ENCODE measurements at regions not wholly inside any gene's neighbourhood (a gene's known extent, or its start where the extent isn't known, plus 50 kb on each side); places are given as distances from the start of the nearest gene placed in this dataset.

DNA sequence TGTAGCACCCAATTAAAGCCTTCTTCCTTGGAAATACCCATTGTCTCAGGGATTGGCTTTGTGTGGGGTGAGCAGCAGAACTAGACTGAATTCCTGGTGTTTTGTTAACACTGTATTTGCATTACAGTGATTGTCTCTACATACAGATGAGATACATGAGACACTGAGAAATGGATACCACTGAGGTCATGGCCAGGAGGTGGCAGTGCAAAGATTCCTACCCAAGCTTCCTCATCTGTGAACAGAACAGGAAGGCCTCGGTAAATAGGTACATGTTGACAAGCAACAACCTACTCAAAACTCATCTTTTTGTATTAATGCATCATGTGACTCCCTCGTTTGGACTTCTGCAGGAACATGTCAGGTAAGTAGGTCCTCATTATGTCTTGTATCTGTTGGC is 445.8 kb upstream of the RGPD4 start:
- TF ChIP-seq GATA3 (IDR thresholded peaks at IDR 0.05; ENCODE audit: low read depth, low read length) = no peak
- no peak for TF ChIP-seq GATA2 (IDR thresholded peaks at IDR 0.05; ENCODE audit: low read depth, low read length)

DNA sequence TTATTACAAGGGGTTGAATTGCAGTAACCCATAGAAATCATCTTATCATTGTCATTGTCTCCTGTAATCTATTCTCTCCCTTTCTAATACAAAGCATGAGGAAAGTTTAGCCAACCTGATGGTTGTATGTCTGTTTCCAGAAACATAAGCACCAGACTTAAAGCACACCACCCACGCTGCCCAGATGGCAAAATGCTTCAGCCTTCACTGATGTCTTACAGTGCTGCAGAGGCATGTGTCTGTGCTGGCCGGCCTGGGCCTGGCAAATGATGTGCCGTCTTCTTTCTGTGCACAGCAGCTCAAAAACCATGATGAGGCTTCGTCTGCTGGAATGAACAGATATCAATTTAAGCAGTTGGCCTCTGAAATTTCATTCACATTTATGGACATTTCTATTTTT is 443.0 kb upstream of the RGPD4 start:
- TF ChIP-seq GATA3 (IDR thresholded peaks at IDR 0.05; ENCODE audit: low read depth, low read length) (no peak), GATA2 (IDR thresholded peaks at IDR 0.05; ENCODE audit: low read depth, low read length) (no peak)

DNA sequence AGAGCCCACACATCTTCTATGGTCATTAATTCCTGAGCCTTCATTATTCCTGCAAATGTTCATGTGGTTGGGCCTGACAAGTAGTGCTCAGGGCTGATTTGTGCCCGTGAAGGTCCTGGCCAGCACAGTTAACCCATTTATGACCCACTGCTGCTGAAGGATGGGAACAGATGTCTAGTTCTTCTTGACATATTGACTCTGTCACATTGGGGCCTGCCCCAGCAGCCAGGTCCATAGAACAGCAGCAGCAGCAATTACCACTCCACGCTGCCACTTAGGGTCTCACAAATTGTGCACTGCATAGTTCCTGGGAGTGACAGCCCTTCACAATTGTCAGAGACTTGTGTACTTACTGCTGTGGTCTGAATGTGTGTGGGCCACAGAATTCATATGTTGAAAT is 442.3 kb upstream of the RGPD4 start:
- TF ChIP-seq GATA3 (IDR thresholded peaks at IDR 0.05; ENCODE audit: low read depth, low read length) (no peak), GATA2 (IDR thresholded peaks at IDR 0.05; ENCODE audit: low read depth, low read length) (no peak)

GRCh38 chr2:107385921-107386320 is 440.8 kb upstream of the RGPD4 start:
- TF ChIP-seq GATA3 (IDR thresholded peaks at IDR 0.05; ENCODE audit: low read depth, low read length) (no peak), GATA2 (IDR thresholded peaks at IDR 0.05; ENCODE audit: low read depth, low read length) (no peak)

GRCh38 chr2:107392241-107392704 is 434.4 kb upstream of the RGPD4 start:
- no peak for TF ChIP-seq GATA2 (IDR thresholded peaks at IDR 0.05; ENCODE audit: low read depth, low read length)
- no peak for TF ChIP-seq GATA3 (IDR thresholded peaks at IDR 0.05; ENCODE audit: low read depth, low read length)

GRCh38 chr2:107393516-107393915 is 433.2 kb upstream of the RGPD4 start:
- TF ChIP-seq GATA3 (IDR thresholded peaks at IDR 0.05; ENCODE audit: low read depth, low read length) (no peak), GATA2 (IDR thresholded peaks at IDR 0.05; ENCODE audit: low read depth, low read length) (no peak)

DNA sequence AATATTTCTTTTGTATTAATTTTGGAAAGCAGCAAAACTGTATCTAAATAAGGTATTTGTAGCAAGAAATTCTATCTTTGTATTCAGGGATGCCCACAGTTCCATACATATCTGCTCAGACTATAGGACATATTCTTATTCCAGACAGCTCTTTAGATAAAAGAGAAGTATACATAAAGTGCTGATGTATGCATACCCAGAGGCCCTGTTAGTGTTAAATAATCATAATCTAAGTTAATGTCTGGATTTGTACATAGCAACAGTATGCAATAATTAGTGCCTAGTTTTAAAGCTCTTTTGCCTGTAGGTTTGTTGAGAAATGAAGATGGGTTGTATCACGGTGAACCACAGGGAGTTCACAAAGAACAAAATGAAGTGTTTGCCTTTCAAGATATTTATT is 428.0 kb upstream of the RGPD4 start:
- TF ChIP-seq GATA3 (IDR thresholded peaks at IDR 0.05; ENCODE audit: low read depth, low read length) (no peak), GATA2 (IDR thresholded peaks at IDR 0.05; ENCODE audit: low read depth, low read length) (no peak)

DNA sequence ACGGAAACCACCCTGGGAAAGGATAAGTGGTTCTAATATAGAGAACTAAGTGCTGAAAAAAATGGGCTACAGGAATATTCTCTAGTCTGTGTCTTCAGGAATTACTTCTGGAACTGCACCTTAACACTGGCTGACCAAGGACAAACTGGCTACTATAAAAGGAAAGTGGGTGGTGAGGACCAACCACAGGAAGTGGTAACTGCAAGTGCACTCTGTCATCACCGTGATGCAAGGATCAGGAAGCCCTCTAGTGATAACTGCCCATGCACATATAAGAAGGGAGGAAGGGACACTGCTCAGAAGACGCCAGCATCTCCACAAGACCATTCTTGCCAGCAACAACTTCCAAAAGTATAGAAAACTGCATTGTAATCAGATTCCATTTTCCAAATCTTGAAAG is 424.4 kb upstream of the RGPD4 start:
- TF ChIP-seq GATA2 (IDR thresholded peaks at IDR 0.05; ENCODE audit: low read depth, low read length) = no peak
- no peak for TF ChIP-seq GATA3 (IDR thresholded peaks at IDR 0.05; ENCODE audit: low read depth, low read length)

- TF ChIP-seq GATA2 (IDR thresholded peaks at IDR 0.05; ENCODE audit: low read depth, low read length) (no peak), GATA3 (IDR thresholded peaks at IDR 0.05; ENCODE audit: low read depth, low read length) (no peak)
These were observed 421.4 kb upstream of the RGPD4 start for GRCh38 chr2:107405261-107405660.

DNA sequence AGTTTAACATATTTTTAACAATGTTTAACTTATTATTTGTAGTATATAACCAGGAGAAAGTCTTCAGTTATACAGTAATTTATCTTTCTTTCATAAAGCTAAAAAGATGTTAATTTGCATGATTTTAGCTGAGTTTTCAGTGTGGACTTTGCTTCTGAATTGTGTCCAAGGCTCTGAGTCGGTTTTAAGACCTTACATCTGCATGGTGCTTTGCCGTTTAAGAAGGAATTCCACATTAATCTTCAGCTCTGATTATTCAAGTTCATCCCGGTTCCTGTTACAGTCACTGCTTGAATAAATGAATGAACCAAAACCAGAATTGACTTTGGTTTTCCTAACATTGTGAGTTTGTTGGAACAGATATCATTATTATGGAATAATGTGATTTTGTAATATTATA is 419.7 kb upstream of the RGPD4 start:
- TF ChIP-seq GATA3 (IDR thresholded peaks at IDR 0.05; ENCODE audit: low read depth, low read length) (no peak), GATA2 (IDR thresholded peaks at IDR 0.05; ENCODE audit: low read depth, low read length) (no peak)

DNA sequence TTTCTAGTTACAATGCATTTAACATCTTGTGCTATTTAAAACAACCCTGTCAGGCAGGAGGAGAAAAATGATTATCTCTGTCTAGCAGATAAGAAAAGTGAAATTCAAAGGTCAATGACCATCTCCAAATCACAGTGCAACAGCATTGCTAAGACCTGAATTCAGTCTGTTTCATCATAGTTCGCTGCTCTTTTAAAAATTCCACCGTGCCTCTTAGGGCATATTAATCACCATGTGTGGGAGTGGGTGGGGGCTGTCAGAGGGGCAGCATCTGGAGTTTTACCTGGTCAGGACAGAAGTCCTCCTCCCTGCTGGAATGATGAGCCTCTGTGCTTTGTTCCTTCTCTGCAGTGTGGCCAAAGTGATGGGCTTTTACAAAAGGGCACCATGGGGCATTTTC is 418.7 kb upstream of the RGPD4 start:
- no peak for TF ChIP-seq GATA3 (IDR thresholded peaks at IDR 0.05; ENCODE audit: low read depth, low read length)
- TF ChIP-seq GATA2 (IDR thresholded peaks at IDR 0.05; ENCODE audit: low read depth, low read length) = no peak

DNA sequence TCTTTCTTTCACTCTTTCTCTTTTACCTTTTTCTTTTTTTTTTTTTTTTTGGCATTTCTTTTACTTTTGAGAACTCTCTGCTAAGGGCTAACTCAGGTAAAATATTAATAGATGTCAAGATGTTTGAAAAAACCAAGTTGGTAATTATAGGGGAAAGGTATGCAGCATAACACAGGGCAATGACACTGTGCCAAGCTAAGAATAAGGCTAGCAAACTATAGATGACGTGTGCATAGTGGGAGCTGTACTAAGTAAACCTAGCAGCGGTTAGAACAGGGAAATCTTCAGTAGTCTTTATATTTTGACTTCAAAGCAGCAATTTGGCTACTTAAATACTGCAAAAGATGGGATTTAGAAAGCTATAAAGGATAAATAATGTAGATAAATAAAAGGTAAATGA is 415.4 kb upstream of the RGPD4 start:
- no peak for TF ChIP-seq GATA2 (IDR thresholded peaks at IDR 0.05; ENCODE audit: low read depth, low read length)
- no peak for TF ChIP-seq GATA3 (IDR thresholded peaks at IDR 0.05; ENCODE audit: low read depth, low read length)

DNA sequence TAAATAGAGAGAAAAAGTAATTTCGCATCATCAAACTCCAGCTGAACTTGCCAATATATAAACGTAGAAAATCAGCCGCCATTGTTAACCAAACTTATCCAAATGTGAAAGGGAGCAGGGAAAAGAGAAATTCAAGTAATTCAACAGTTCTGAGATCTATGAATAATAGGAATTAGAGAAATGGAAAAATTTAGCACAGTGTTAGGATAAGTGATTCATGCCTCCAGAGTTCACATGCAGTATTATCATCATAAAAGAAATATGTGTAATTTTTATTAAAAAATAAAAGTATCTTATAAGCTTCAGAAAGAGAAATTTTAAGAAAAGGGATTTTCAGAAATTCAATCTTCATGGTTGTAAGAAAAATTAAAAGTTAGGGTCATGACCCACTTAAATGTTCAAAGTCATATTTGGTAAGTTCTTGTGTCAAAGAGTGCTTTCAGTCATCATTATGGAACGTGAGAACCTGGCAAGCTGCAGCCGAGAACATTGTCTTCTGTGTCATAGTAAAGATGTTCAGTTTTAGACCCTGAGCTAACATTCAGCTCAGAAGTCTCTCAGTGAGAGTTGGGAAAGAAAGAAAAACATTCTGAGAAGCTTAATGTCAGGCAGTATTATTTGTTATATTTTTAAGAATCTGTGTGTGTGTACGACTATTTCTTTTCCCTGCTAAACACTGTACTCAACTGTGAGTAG is 414.3 kb upstream of the RGPD4 start:
- TF ChIP-seq GATA3 (IDR thresholded peaks at IDR 0.05; ENCODE audit: low read depth, low read length) (no peak), GATA2 (IDR thresholded peaks at IDR 0.05; ENCODE audit: low read depth, low read length) (no peak)

GRCh38 chr2:107412981-107413380 is 413.7 kb upstream of the RGPD4 start:
- TF ChIP-seq GATA2 (IDR thresholded peaks at IDR 0.05; ENCODE audit: low read depth, low read length) (no peak), GATA3 (IDR thresholded peaks at IDR 0.05; ENCODE audit: low read depth, low read length) (no peak)

- TF ChIP-seq GATA2 (IDR thresholded peaks at IDR 0.05; ENCODE audit: low read depth, low read length) (no peak), GATA3 (IDR thresholded peaks at IDR 0.05; ENCODE audit: low read depth, low read length) (no peak)
These were observed 412.3 kb upstream of the RGPD4 start for GRCh38 chr2:107414376-107414775.

DNA sequence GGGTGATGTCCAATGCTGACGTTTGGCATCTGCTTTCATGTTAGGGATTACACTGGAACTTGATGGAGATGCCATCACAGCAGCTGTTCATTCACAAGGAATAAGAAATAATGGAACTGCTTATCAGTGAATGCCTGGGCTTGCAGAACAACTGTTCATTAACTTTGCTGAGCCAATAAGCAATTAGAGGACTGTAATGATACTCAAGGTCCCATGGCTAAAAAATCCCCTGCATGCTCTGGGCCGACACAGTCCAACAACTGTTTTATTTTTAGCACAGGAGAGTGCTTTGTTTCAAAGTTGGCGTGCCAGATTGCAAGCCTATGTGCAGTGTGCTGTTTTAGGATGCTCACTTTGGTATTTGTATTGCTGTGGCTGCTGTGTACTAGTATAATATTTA is 408.0 kb upstream of the RGPD4 start:
- TF ChIP-seq GATA2 (IDR thresholded peaks at IDR 0.05; ENCODE audit: low read depth, low read length) = peak; percentile 41; the same call in 1 of the 2 replicates
- no peak for TF ChIP-seq GATA3 (IDR thresholded peaks at IDR 0.05; ENCODE audit: low read depth, low read length)

Measured in SH-SY5Y (cell line).